K562 (cell line): ENCODE measurements at regions not wholly inside any gene's neighbourhood (a gene's known extent, or its start where the extent isn't known, plus 50 kb on each side); places are given as distances from the start of the nearest gene placed in this dataset.

Experiments used
- BCLAF1 ChIP-seq, 2 experiments: fragments of 450-650 bp in 1 of 2; IDR thresholded peaks; 2 replicates each; pipeline ENCODE4 v1.6.1; 2011 to 2017; ENCODE audit warnings: low read depth in 2 of 2, antibody characterized with exemption in 1 of 2, borderline replicate concordance in 1 of 2, low read length in 1 of 2, mild to moderate bottlenecking in 1 of 2, mixed read lengths in 1 of 2; ENCODE audit not compliant: control insufficient read depth in 1 of 2
- CREB1 ChIP-seq, 2 experiments: sonication (generic) in 1 of 2; formaldehyde crosslinking in 1 of 2; IDR thresholded peaks; 2 replicates each; pipeline versions ENCODE4 v1.6.1 to v1.8.0; 2012 to 2022; ENCODE audit warnings: inconsistent platforms in 1 of 2, mild to moderate bottlenecking in 1 of 2, missing genetic modification reagents in 1 of 2, moderate library complexity in 1 of 2
- CREB3L1 ChIP-seq: fragments of 450-650 bp; IDR thresholded peaks from 2 replicates; pipeline ENCODE4 v1.6.1; 2014; ENCODE audit warnings: low read depth, mild to moderate bottlenecking, moderate library complexity, borderline replicate concordance
- FOXJ3 ChIP-seq: sonication (generic); formaldehyde crosslinking; IDR thresholded peaks from 2 replicates; pipeline ENCODE4 v1.4.0; 2020; ENCODE audit warnings: mild to moderate bottlenecking, missing genetic modification reagents
- JUN ChIP-seq, 2 experiments: sonication (generic) in 1 of 2; formaldehyde crosslinking in 1 of 2; IDR thresholded peaks; 2 replicates each; pipeline versions ENCODE4 v1.6.1 to v1.8.0; 2012 to 2022; ENCODE audit warnings: borderline replicate concordance in 2 of 2, mild to moderate bottlenecking in 2 of 2, improper control_type of control experiment in 1 of 2, low read depth in 1 of 2, low read length in 1 of 2, missing genetic modification reagents in 1 of 2
- KLF16 ChIP-seq: IDR thresholded peaks from 2 replicates; pipeline ENCODE4 v1.6.1; 2016; ENCODE audit warnings: antibody characterized with exemption
- LARP7 ChIP-seq: fragments of 450-650 bp; IDR thresholded peaks from 2 replicates; pipeline ENCODE4 v1.6.1; 2016
- MAZ ChIP-seq, 2 experiments: fragments of 450-650 bp in 1 of 2; sonication (generic) in 1 of 2; formaldehyde crosslinking; IDR thresholded peaks in 1 of 2; conservative IDR thresholded peaks in 1 of 2; 2 replicates each; pipeline versions ENCODE4 v1.4.0 to v1.5.0; 2020; ENCODE audit warnings: mild to moderate bottlenecking in 1 of 2, missing genetic modification reagents in 1 of 2
- MCM5 ChIP-seq: fragments of 450-650 bp; IDR thresholded peaks from 2 replicates; pipeline ENCODE4 v1.6.1; 2016; ENCODE audit warnings: low read depth
- MYC ChIP-seq, 2 experiments: fragments of 250-450 bp in 1 of 2; sonication (Bioruptor Pico) in 1 of 2; IDR thresholded peaks; 2 replicates each; pipeline versions ENCODE4 v1.5.1 to v1.6.1; 2012 to 2021; ENCODE audit warnings: low read depth in 2 of 2, borderline replicate concordance in 1 of 2, improper control_type of control experiment in 1 of 2, low read length in 1 of 2, mild to moderate bottlenecking in 1 of 2, moderate library complexity in 1 of 2
- NFIC ChIP-seq: fragments of 450-650 bp; IDR thresholded peaks from 2 replicates; pipeline ENCODE4 v1.6.1; 2017; ENCODE audit warnings: mild to moderate bottlenecking, inconsistent platforms
- RB1 ChIP-seq: fragments of 450-650 bp; IDR thresholded peaks from 2 replicates; pipeline ENCODE4 v1.6.1; 2017; ENCODE audit warnings: low read depth, mild to moderate bottlenecking
- SRSF7 ChIP-seq: fragments of 200-400 bp; formaldehyde crosslinking; optimal IDR thresholded peaks from 2 replicates; pipeline ENCODE3; 2017; ENCODE audit warnings: mild to moderate bottlenecking, low read depth, low read length
- TAF15 ChIP-seq: fragments of 200-400 bp; formaldehyde crosslinking; IDR thresholded peaks from 2 replicates; pipeline ENCODE4 v1.6.1; 2017; ENCODE audit warnings: mild to moderate bottlenecking, low read depth, low read length, moderate library complexity
- TCF7 ChIP-seq: sonication (generic); IDR thresholded peaks from 2 replicates; pipeline ENCODE4 v1.6.1; 2016; ENCODE audit warnings: antibody characterized with exemption, borderline replicate concordance
- ZBTB1 ChIP-seq: sonication (generic); formaldehyde crosslinking; IDR thresholded peaks from 2 replicates; pipeline ENCODE4 v1.8.1; 2023; ENCODE audit warnings: missing genetic modification reagents, low read depth, mild to moderate bottlenecking, borderline replicate concordance
- ZKSCAN1 ChIP-seq: fragments of 150-350 bp; IDR thresholded peaks from 2 replicates; pipeline ENCODE4 v1.6.1; 2016; ENCODE audit warnings: low read depth, low read length
- ZNF197 ChIP-seq: fragments of 200-800 bp; sonication (Bioruptor generic); IDR thresholded peaks from 2 replicates; pipeline ENCODE4 v1.6.1; 2016; ENCODE audit warnings: low read depth, missing genetic modification characterization, missing compliant biosample characterization
- ZNF282 ChIP-seq: sonication (generic); formaldehyde crosslinking; IDR thresholded peaks from 2 replicates; pipeline ENCODE4 v1.8.1; 2023; ENCODE audit warnings: missing genetic modification reagents
- ZNF561 ChIP-seq: fragments of 450-650 bp; formaldehyde crosslinking; conservative IDR thresholded peaks from 2 replicates; pipeline ENCODE4 v1.4.0; 2020; ENCODE audit warnings: mild to moderate bottlenecking, moderate library complexity
- TF ChIP-seq, protein P1 (sequence below): sonication (generic); formaldehyde crosslinking; IDR thresholded peaks from 2 replicates; pipeline ENCODE4 v1.8.0; 2022; ENCODE audit warnings: missing genetic modification reagents, mild to moderate bottlenecking, moderate library complexity, borderline replicate concordance

GRCh38 chr2:191758518-191759507 is 80.9 kb downstream of the NABP1 start (continued):
- TF ChIP-seq BCLAF1 (IDR thresholded peaks at IDR 0.05; ENCODE audit: borderline replicate concordance in 1 of 2, control insufficient read depth in 1 of 2, low read depth in 2 of 2, low read length in 1 of 2), result no peak
- no peak for TF ChIP-seq ZNF561 (CRISPR knock-in tag)
- no peak for TF ChIP-seq ZKSCAN1
- TF ChIP-seq, protein P1, sequence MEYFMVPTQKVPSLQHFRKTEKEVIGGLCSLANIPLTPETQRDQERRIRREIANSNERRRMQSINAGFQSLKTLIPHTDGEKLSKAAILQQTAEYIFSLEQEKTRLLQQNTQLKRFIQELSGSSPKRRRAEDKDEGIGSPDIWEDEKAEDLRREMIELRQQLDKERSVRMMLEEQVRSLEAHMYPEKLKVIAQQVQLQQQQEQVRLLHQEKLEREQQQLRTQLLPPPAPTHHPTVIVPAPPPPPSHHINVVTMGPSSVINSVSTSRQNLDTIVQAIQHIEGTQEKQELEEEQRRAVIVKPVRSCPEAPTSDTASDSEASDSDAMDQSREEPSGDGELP (CRISPR knock-in tag), result 0 out of 2 replicates have a peak, but pooled peaks have one; percentile 13
- no peak for TF ChIP-seq LARP7
- 0 out of 2 replicates have a peak, but pooled peaks have one; percentile 56 for TF ChIP-seq JUN (IDR thresholded peaks at IDR 0.05; ENCODE audit: borderline replicate concordance, low read depth, low read length)
- TF ChIP-seq JUN (CRISPR knock-in tag; IDR thresholded peaks at IDR 0.05; ENCODE audit: borderline replicate concordance), result no peak
- no peak for TF ChIP-seq FOXJ3 (CRISPR knock-in tag)
- peak in 1 of 2 experiments; percentile 26; a peak in 1 of 4 replicates for TF ChIP-seq MAZ (CRISPR knock-in tag; conservative IDR thresholded peaks at IDR 0.05 in 1 of 2, IDR thresholded peaks at IDR 0.05 in 1 of 2)
- no peak for TF ChIP-seq TAF15
- TF ChIP-seq CREB1 (IDR thresholded peaks at IDR 0.05), result no peak
- no peak for TF ChIP-seq CREB1 (CRISPR knock-in tag; IDR thresholded peaks at IDR 0.05)
- TF ChIP-seq MYC (IDR thresholded peaks at IDR 0.05; ENCODE audit: low read depth, low read length), result no peak
- no peak for TF ChIP-seq MYC (CRISPR knock-in tag; IDR thresholded peaks at IDR 0.05; ENCODE audit: borderline replicate concordance, low read depth)
- TF ChIP-seq KLF16, result no peak
- no peak for TF ChIP-seq RB1
- TF ChIP-seq ZNF197 (CRISPR knock-in tag), result no peak
- no peak for TF ChIP-seq TCF7
- no peak for TF ChIP-seq NFIC
- no peak for TF ChIP-seq ZNF282 (CRISPR knock-in tag)
- no peak for TF ChIP-seq SRSF7
- TF ChIP-seq CREB3L1, result no peak
- TF ChIP-seq MCM5, result no peak
- no peak for TF ChIP-seq ZBTB1 (CRISPR knock-in tag)
